22Rv1 (cell line): ENCODE measurements at regions not wholly inside any gene's neighbourhood (a gene's known extent, or its start where the extent isn't known, plus 50 kb on each side); places are given as distances from the start of the nearest gene placed in this dataset.

Experiments
- ZFX ChIP-seq: fragments of 450-650 bp; IDR thresholded peaks from 2 replicates; pipeline ENCODE4 v1.6.1; 2017; ENCODE audit warnings: antibody characterized with exemption, borderline replicate concordance
- TF ChIP-seq, protein P1 (sequence below): fragments of 450-650 bp; IDR thresholded peaks from 2 replicates; pipeline ENCODE4 v1.5.1; 2017; ENCODE audit warnings: mild to moderate bottlenecking

DNA sequence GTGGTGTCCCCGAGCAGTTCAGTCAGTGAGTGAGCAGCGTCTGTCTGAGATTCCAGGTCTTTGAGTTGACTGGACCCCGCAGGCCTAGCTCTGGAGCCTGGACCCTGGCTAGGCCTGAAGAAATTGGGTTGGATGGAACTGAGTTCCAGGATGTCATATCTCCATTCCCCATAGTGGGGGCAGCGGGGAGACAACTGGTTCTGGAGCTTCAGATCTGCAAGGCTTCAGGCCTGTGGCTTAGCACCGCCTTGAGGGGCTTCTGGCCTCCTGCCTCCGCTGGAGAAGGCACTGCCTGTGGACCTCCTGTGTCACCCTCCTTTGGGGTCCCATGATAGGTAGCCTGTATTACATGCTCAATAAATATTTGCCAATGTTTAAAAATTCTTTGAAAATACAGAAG lies 288.4 kb upstream of the ID2 start:
- TF ChIP-seq, protein P1, sequence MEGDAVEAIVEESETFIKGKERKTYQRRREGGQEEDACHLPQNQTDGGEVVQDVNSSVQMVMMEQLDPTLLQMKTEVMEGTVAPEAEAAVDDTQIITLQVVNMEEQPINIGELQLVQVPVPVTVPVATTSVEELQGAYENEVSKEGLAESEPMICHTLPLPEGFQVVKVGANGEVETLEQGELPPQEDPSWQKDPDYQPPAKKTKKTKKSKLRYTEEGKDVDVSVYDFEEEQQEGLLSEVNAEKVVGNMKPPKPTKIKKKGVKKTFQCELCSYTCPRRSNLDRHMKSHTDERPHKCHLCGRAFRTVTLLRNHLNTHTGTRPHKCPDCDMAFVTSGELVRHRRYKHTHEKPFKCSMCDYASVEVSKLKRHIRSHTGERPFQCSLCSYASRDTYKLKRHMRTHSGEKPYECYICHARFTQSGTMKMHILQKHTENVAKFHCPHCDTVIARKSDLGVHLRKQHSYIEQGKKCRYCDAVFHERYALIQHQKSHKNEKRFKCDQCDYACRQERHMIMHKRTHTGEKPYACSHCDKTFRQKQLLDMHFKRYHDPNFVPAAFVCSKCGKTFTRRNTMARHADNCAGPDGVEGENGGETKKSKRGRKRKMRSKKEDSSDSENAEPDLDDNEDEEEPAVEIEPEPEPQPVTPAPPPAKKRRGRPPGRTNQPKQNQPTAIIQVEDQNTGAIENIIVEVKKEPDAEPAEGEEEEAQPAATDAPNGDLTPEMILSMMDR: no peak
- no peak for TF ChIP-seq ZFX
